ENCODE measurements at regions not wholly inside any gene's neighbourhood (a gene's known extent, or its start where the extent isn't known, plus 50 kb on each side); places are given as distances from the start of the nearest gene placed in this dataset.

DNA sequence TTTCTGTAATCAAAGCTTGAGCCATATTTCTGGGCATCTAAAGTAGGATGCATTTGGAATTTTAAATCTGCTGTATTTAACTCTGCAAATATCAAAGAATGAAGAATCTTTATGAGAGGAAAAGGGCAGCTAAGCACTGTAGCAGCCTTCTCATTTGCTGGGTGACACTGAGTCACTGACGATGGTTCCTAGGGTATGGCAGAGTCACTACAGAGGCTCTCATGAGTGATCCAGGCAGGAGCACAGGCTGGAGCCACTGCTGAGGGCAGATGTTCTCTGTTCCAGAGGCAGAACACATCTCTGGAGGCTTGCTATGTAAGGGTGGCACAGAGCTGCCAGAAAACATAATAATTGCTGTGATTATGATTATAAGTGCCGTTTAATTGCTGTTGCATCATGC, 340.7 kb upstream of the HTR2A start:
- DNase-seq: no peak
- H3K9me3 Mint-ChIP-seq: peaks cover 0 to 4% (median 2%) of the 10 kb centered on the region in 7 donors
- no peak overlapping the region for H2AFZ ChIP-seq (ENCODE audit: insufficient read depth, low read depth, low read length, poor library complexity, severe bottlenecking)
- no peak overlapping the region for H3K9ac ChIP-seq (ENCODE audit: insufficient read depth, low read length, poor library complexity, severe bottlenecking)
- no peak for TF ChIP-seq CTCF (IDR thresholded peaks at IDR 0.05)
- no peak overlapping the region for H3K4me3 ChIP-seq (replicated peaks in 1 of 3; ENCODE audit: low read depth in 2 of 3, low read length in 3 of 3)
- no peaks in the 10 kb centered on the region for H3K4me1 ChIP-seq (ENCODE audit: control insufficient read depth in 1 of 2, insufficient read depth in 2 of 2, low read length in 2 of 2)
- H3K36me3 ChIP-seq (replicated peaks in 1 of 2; ENCODE audit: control insufficient read depth in 1 of 2, insufficient read depth in 2 of 2, low read length in 2 of 2): no peaks in the 10 kb centered on the region
- no peak overlapping the region for H3K4me2 ChIP-seq (replicated peaks; ENCODE audit: extremely low read depth, low read length, poor library complexity, severe bottlenecking)
- no peaks in the 10 kb centered on the region for H3K27me3 ChIP-seq (ENCODE audit: control insufficient read depth in 2 of 2, insufficient read depth in 2 of 2, low read length in 2 of 2)
- no peaks in the 10 kb centered on the region for H3K79me2 ChIP-seq (ENCODE audit: insufficient read depth, low read length)
- no peaks in the 10 kb centered on the region for H3K36me3 Mint-ChIP-seq
- H3K4me1 Mint-ChIP-seq: no peaks in the 10 kb centered on the region
- no peak overlapping the region for H3K27ac Mint-ChIP-seq
- no peak overlapping the region for H3K4me3 Mint-ChIP-seq
- intact Hi-C loops (cut with micrococcal nuclease): no loop called here
- WGBS (ENCODE audit: insufficient coverage): 90% methylated on average over 1 of the region's 2 CpGs
- no peaks in the 10 kb centered on the region for H3K9me3 ChIP-seq (replicated peaks in 1 of 2; ENCODE audit: control insufficient read depth in 1 of 2, insufficient read depth in 1 of 2, low read length in 2 of 2)
- H3K27me3 Mint-ChIP-seq (ENCODE audit: low read depth in 3 of 3): no peaks in the 10 kb centered on the region
- H4K20me1 ChIP-seq (ENCODE audit: insufficient read depth, low read length): no peaks in the 10 kb centered on the region
- H3K27ac ChIP-seq (ENCODE audit: low read depth in 1 of 2, low read length in 2 of 2): no peak overlapping the region

DNA sequence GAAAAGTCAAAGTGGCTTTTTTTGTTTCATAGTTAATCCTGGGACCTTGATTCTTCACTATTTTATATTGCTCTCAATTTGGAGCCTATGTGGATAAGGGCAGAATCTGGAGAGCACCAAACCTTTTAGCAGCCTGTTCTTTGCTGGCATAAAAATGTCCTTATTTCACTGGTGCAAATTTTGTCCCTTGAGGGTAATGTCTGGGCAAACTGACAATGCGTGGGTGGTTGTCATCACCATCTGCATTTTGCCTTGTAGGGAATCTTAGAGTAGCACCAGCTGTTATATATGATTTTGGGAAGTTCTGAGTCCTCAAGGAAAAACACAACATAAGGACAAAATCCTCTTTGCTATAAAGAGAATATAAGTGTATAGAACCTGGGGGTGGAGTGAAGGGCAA, 336.9 kb upstream of the HTR2A start:
- no peaks in the 10 kb centered on the region for H3K27me3 Mint-ChIP-seq (ENCODE audit: low read depth in 3 of 3)
- DNase-seq: no peak
- no peak overlapping the region for H3K9ac ChIP-seq (ENCODE audit: insufficient read depth, low read length, poor library complexity, severe bottlenecking)

More for the DNA sequence above, 336.9 kb upstream of the HTR2A start:
- no peak overlapping the region for H3K4me2 ChIP-seq (replicated peaks; ENCODE audit: extremely low read depth, low read length, poor library complexity, severe bottlenecking)
- WGBS (ENCODE audit: insufficient coverage): no CpG with 5 or more reads among the region's 1 CpG
- H3K4me1 Mint-ChIP-seq: no peaks in the 10 kb centered on the region
- H3K4me1 ChIP-seq (ENCODE audit: control insufficient read depth in 1 of 2, insufficient read depth in 2 of 2, low read length in 2 of 2): no peaks in the 10 kb centered on the region
- no peaks in the 10 kb centered on the region for H3K27me3 ChIP-seq (ENCODE audit: control insufficient read depth in 2 of 2, insufficient read depth in 2 of 2, low read length in 2 of 2)
- H3K9me3 Mint-ChIP-seq: peaks cover 9 to 25% (median 15%) of the 10 kb centered on the region in 7 donors
- H3K36me3 ChIP-seq (replicated peaks in 1 of 2; ENCODE audit: control insufficient read depth in 1 of 2, insufficient read depth in 2 of 2, low read length in 2 of 2): no peaks in the 10 kb centered on the region
- H3K27ac Mint-ChIP-seq: no peak overlapping the region
- H3K4me3 ChIP-seq (replicated peaks in 1 of 3; ENCODE audit: low read depth in 2 of 3, low read length in 3 of 3): no peak overlapping the region
- no peak overlapping the region for H3K27ac ChIP-seq (ENCODE audit: low read depth in 1 of 2, low read length in 2 of 2)
- H3K36me3 Mint-ChIP-seq: no peaks in the 10 kb centered on the region
- H3K4me3 Mint-ChIP-seq: no peak overlapping the region
- H2AFZ ChIP-seq (ENCODE audit: insufficient read depth, low read depth, low read length, poor library complexity, severe bottlenecking): no peak overlapping the region
- no peaks in the 10 kb centered on the region for H4K20me1 ChIP-seq (ENCODE audit: insufficient read depth, low read length)
- no peaks in the 10 kb centered on the region for H3K79me2 ChIP-seq (ENCODE audit: insufficient read depth, low read length)
- intact Hi-C loops (cut with micrococcal nuclease): no loop called here
- no peak for TF ChIP-seq CTCF (IDR thresholded peaks at IDR 0.05)
- peaks cover 3 to 4% of the 10 kb centered on the region in 2 donors for H3K9me3 ChIP-seq (replicated peaks in 1 of 2; ENCODE audit: control insufficient read depth in 1 of 2, insufficient read depth in 1 of 2, low read length in 2 of 2)
